22Rv1 (cell line): ENCODE measurements at regions not wholly inside any gene's neighbourhood (a gene's known extent, or its start where the extent isn't known, plus 50 kb on each side); places are given as distances from the start of the nearest gene placed in this dataset.

Experiments used
- H3K27ac ChIP-seq: fragments of 450-650 bp; 2 replicates; pipeline ENCODE4 v1.5.1; 2017
- CTCF ChIP-seq: fragments of 450-650 bp; IDR thresholded peaks from 2 replicates; pipeline ENCODE4 v1.5.1; 2017; ENCODE audit warnings: mild to moderate bottlenecking
- ZFX ChIP-seq: fragments of 450-650 bp; IDR thresholded peaks from 2 replicates; pipeline ENCODE4 v1.6.1; 2017; ENCODE audit warnings: antibody characterized with exemption, borderline replicate concordance

- no peak overlapping the region for H3K27ac ChIP-seq
- TF ChIP-seq ZFX: no peak
Observed at GRCh38 chr1:99516141-99516540, 129.8 kb upstream of the PALMD start.

- no peak for TF ChIP-seq CTCF
- no peak for TF ChIP-seq ZFX
- no peak overlapping the region for H3K27ac ChIP-seq
Observed at GRCh38 chr1:99520121-99520520, 125.8 kb upstream of the PALMD start.

- TF ChIP-seq CTCF (no peak), ZFX (no peak)
- no peak overlapping the region for H3K27ac ChIP-seq
Observed at GRCh38 chr1:99525331-99525730, 120.6 kb upstream of the PALMD start.

- peak; percentile 61 for TF ChIP-seq CTCF
- TF ChIP-seq ZFX: no peak
- H3K27ac ChIP-seq: no peak overlapping the region
Observed at GRCh38 chr1:99527078-99527477, 118.8 kb upstream of the PALMD start.

GRCh38 chr1:99527545-99527944, 118.4 kb upstream of the PALMD start:
- no peak overlapping the region for H3K27ac ChIP-seq
- TF ChIP-seq CTCF (no peak), ZFX (no peak)

GRCh38 chr1:99529002-99529401, 116.9 kb upstream of the PALMD start:
- TF ChIP-seq CTCF (no peak), ZFX (no peak)
- no peak overlapping the region for H3K27ac ChIP-seq

GRCh38 chr1:99531578-99532275, 114.2 kb upstream of the PALMD start:
- TF ChIP-seq ZFX: no peak
- TF ChIP-seq CTCF: no peak
- H3K27ac ChIP-seq: no peak overlapping the region

- H3K27ac ChIP-seq: no peak overlapping the region
- TF ChIP-seq CTCF (no peak), ZFX (no peak)
Observed at GRCh38 chr1:99532276-99532580, 113.7 kb upstream of the PALMD start.
